ENCODE measurements at regions not wholly inside any gene's neighbourhood (a gene's known extent, or its start where the extent isn't known, plus 50 kb on each side); places are given as distances from the start of the nearest gene placed in this dataset.

DNA sequence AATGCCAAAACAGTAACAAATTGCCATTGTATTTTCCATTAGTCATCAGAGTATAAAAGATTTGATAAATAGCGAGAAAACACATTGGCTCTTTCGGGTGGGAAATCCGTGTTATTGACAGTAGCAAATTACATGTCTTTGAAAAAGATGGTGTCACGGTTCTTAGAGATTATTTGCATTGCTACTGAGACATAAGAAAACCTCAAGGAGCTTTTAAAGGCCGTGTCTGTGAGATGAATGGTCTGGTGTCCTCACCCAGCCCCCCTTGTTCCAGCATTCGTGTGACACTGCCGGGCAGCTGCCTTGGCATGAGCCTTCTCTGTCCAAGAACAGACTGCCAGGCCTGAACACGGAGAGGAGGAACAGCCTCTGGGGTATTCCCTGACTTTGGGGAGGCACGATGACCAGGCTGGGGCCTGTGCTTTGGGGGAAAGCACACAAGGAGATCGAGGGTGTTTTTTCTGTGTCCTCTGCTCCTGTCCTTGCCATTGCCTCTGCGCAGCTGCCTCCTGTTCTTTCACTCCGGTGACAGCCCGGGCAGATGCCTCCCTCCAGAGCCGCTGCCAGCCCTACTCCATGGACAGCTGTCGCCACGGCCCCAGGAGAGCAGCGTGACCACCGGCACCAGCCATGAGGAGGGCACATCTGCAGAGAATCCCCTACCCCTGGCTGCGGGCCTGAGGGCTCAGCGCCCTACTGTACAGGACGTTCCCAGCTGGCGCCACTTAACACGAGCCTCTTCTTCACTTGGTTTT is 167.7 kb upstream of the CDYL start:
- H3K9ac ChIP-seq (ENCODE audit: low read length): no peak overlapping the region
- no peaks in the 10 kb centered on the region for H3K36me3 ChIP-seq (ENCODE audit: control insufficient read depth, insufficient read depth, low read length)
- no peak overlapping the region for H3K4me3 ChIP-seq (ENCODE audit: low read length)
- H3K4me1 ChIP-seq (ENCODE audit: control insufficient read depth, insufficient read depth, low read length): no peaks in the 10 kb centered on the region
- no peaks in the 10 kb centered on the region for H3K27me3 ChIP-seq (ENCODE audit: control insufficient read depth, insufficient read depth, low read length)
- no peaks in the 10 kb centered on the region for H3K9me3 ChIP-seq (ENCODE audit: control insufficient read depth, low read length)

DNA sequence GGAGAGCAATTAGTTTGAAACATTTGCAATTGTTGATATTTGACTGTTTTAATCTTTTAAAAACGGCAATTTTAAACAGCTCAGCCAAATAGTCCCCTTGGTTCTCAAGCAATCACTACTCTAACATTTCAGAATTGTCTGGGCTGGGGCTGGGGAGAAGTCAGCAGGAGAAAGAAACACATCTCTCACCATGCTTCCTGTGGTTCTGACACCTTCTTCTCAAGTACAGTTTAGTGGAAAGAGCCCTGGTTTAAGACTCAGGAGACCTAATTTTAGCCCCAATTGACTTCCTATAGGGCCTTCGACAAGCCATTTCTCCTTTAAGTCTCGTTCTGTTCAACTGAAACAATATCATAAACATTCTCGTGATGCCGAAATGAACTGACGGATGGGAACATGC is 168.4 kb upstream of the CDYL start:
- H3K9me3 ChIP-seq (ENCODE audit: control insufficient read depth, low read length): no peaks in the 10 kb centered on the region
- H3K36me3 ChIP-seq (ENCODE audit: control insufficient read depth, insufficient read depth, low read length): no peaks in the 10 kb centered on the region
- H3K9ac ChIP-seq (ENCODE audit: low read length): no peak overlapping the region
- H3K27me3 ChIP-seq (ENCODE audit: control insufficient read depth, insufficient read depth, low read length): no peaks in the 10 kb centered on the region
- no peaks in the 10 kb centered on the region for H3K4me1 ChIP-seq (ENCODE audit: control insufficient read depth, insufficient read depth, low read length)
- H3K4me3 ChIP-seq (ENCODE audit: low read length): no peak overlapping the region

DNA sequence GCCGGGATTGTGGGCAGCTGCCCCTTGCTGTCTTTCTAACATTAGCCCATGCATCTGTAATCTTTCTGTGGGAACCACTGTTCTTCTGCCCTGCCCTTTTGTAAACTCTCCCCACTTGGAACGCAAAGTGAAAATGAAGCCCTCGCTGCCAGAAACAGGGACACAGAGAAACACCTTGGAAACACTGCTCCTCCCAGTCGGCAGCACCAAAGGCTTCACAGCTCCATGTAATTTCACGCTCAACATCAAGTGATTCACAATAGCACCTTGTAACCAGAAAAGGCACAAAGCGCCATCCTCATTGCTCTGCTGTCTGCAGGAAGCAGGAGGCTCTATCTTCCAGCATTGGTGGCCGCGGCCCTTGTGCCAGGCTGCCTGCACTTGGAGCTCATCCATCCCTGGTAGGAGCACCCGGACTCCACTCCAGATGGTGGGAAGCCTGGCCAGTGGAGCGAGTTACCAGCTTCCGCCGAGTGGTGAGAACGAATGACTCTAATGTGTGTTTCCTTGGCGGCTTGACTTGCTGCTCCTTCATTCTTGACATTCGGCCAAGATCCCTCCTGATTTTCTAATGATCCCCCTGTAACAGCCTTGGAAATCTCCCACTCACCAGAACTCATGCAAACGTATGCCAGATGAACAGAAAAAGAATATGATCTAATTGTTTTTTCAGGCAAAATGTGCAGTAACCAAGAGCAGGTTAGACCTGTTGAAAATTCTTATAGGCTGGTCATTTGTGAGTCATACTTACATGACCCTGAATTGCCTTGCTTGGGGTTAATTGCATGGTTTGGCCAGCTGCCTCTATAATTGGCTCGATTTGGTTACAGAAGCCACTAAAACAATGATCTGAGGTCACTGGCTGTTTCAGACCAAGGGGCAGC is 169.1 kb upstream of the CDYL start:
- no peak overlapping the region for H3K9ac ChIP-seq (ENCODE audit: low read length)
- H3K9me3 ChIP-seq (ENCODE audit: control insufficient read depth, low read length): no peaks in the 10 kb centered on the region
- no peak overlapping the region for H3K4me3 ChIP-seq (ENCODE audit: low read length)
- H3K36me3 ChIP-seq (ENCODE audit: control insufficient read depth, insufficient read depth, low read length): no peaks in the 10 kb centered on the region
- no peaks in the 10 kb centered on the region for H3K4me1 ChIP-seq (ENCODE audit: control insufficient read depth, insufficient read depth, low read length)
- no peaks in the 10 kb centered on the region for H3K27me3 ChIP-seq (ENCODE audit: control insufficient read depth, insufficient read depth, low read length)

DNA sequence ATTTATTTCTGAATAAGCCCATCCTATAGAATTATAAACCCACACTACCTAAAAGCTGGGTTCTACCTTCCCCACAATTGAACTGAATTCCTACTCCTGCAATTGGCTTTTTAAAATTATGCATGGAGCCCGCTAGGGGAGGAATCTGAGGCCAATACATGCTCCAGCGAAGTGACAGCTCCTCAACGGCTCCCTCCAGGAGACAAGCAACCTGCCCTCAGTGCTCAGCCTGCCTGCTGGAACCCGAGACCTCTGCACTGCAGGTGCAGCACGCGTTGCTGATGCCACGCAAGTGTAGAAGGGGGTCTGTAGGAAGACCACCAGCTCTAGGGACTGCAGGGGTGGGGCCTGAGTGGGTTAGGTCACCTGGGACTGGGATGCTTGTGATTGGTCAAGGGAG is 170.2 kb upstream of the CDYL start:
- Histone ChIP-seq H3K9ac (ENCODE audit: low read length) (no peak overlapping the region), H3K4me1 (ENCODE audit: control insufficient read depth, insufficient read depth, low read length) (no peaks in the 10 kb centered on the region), H3K4me3 (ENCODE audit: low read length) (no peak overlapping the region), H3K27me3 (ENCODE audit: control insufficient read depth, insufficient read depth, low read length) (no peaks in the 10 kb centered on the region), H3K9me3 (ENCODE audit: control insufficient read depth, low read length) (no peaks in the 10 kb centered on the region), H3K36me3 (ENCODE audit: control insufficient read depth, insufficient read depth, low read length) (no peaks in the 10 kb centered on the region)

DNA sequence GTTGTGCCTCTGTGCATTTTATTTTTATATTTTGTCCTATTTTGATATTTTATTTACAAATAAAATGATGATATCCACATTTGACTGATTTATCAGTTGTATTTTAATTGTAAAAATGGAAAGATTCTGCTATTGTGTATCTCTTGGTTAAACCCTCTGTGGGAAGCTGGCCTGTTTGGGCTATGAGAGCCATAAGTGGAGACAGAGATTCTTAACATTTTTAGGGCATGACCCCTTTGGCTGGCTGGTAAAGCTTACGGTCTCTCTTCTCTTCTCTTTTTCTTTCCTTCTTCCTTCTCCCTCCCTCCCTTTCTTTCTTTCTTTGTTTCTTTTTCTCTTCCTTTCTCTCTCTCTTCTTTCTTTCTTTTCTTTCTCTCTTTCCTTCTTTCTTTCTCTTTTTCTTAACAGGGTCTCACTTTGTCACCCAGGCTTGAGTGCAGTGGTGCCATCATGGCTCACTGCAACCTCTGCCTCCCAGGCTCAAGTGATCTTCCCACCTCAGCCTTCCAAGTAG is 172.3 kb upstream of the CDYL start:
- H3K4me1 ChIP-seq (ENCODE audit: control insufficient read depth, insufficient read depth, low read length): no peaks in the 10 kb centered on the region
- no peak overlapping the region for H3K4me3 ChIP-seq (ENCODE audit: low read length)
- no peaks in the 10 kb centered on the region for H3K36me3 ChIP-seq (ENCODE audit: control insufficient read depth, insufficient read depth, low read length)
- H3K27me3 ChIP-seq (ENCODE audit: control insufficient read depth, insufficient read depth, low read length): no peaks in the 10 kb centered on the region
- no peak overlapping the region for H3K9ac ChIP-seq (ENCODE audit: low read length)
- no peaks in the 10 kb centered on the region for H3K9me3 ChIP-seq (ENCODE audit: control insufficient read depth, low read length)

DNA sequence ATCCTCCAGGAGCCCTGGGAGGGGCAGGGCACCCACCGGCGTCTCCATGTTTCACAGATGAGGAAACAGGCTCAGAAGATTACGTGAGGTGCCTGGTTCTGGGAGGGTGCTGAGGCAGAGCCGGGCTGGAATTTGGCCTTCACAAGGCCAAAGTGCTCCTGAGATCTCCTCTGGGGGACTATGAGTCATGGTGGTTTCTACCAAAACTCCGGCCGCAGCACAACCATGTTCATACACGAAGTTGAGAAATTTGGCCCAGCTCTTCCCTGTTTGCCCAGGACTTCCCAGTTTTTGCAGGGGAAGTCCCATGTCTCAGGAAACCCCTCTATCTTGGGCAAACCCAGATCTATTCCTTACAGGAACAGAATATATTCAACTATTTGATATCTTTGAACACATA is 172.9 kb upstream of the CDYL start:
- Histone ChIP-seq H3K36me3 (ENCODE audit: control insufficient read depth, insufficient read depth, low read length) (no peaks in the 10 kb centered on the region), H3K4me1 (ENCODE audit: control insufficient read depth, insufficient read depth, low read length) (no peaks in the 10 kb centered on the region), H3K9ac (ENCODE audit: low read length) (no peak overlapping the region), H3K4me3 (ENCODE audit: low read length) (no peak overlapping the region), H3K9me3 (ENCODE audit: control insufficient read depth, low read length) (no peaks in the 10 kb centered on the region), H3K27me3 (ENCODE audit: control insufficient read depth, insufficient read depth, low read length) (no peaks in the 10 kb centered on the region)

DNA sequence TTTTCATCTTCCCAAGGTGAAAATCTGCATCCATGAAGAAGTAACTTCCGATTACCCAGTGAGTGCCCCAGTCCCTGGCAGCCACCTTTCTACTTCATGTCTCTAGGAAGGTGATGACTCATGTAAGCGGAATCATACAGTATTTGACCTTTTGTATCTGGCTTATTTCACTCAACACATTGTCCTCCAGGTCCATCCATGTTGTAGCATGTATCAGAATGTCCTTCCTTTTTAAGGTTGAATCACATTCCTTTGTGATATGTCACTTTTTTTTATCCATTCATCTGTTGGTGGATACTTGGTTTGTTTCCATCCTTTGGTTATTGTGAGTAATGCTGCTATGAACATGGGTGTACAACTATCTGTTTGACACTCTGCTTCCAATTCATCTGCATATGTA is 176.3 kb upstream of the CDYL start:
- H3K27me3 ChIP-seq (ENCODE audit: control insufficient read depth, insufficient read depth, low read length): no peaks in the 10 kb centered on the region
- no peaks in the 10 kb centered on the region for H3K36me3 ChIP-seq (ENCODE audit: control insufficient read depth, insufficient read depth, low read length)
- H3K9me3 ChIP-seq (ENCODE audit: control insufficient read depth, low read length): no peaks in the 10 kb centered on the region
- H3K4me3 ChIP-seq (ENCODE audit: low read length): no peak overlapping the region
- no peaks in the 10 kb centered on the region for H3K4me1 ChIP-seq (ENCODE audit: control insufficient read depth, insufficient read depth, low read length)
- no peak overlapping the region for H3K9ac ChIP-seq (ENCODE audit: low read length)

DNA sequence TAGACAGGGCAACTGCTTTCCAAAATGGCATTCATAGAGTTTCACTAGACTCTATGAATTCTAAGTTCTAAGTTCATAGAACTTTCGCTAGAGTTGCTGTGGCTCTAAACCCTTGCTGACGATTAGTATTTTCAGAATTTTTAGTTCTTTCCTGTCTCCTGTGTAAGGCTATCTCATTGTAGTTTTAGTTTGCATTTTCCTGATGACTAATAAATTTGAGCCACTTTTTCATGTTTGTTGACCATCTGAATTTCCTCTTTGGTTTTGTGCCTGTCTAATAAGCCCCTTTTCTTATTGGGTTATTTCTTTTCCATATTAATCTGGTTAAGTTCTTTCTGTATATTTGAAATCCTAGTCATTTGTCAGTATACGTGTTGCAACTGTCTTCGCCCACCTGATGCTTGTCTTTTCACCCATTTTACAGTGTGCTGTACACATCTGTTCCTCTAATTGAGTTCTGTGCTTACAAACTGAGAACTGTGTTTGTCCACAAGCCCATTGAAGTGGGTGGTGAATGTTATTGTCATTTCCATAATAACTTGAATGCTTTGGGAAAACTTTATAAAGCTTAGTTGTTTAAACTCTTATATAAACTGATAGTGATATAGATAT is 177.7 kb upstream of the CDYL start:
- no peak overlapping the region for H3K4me3 ChIP-seq (ENCODE audit: low read length)
- no peaks in the 10 kb centered on the region for H3K27me3 ChIP-seq (ENCODE audit: control insufficient read depth, insufficient read depth, low read length)
- no peaks in the 10 kb centered on the region for H3K4me1 ChIP-seq (ENCODE audit: control insufficient read depth, insufficient read depth, low read length)
- no peaks in the 10 kb centered on the region for H3K9me3 ChIP-seq (ENCODE audit: control insufficient read depth, low read length)
- no peaks in the 10 kb centered on the region for H3K36me3 ChIP-seq (ENCODE audit: control insufficient read depth, insufficient read depth, low read length)
- no peak overlapping the region for H3K9ac ChIP-seq (ENCODE audit: low read length)

DNA sequence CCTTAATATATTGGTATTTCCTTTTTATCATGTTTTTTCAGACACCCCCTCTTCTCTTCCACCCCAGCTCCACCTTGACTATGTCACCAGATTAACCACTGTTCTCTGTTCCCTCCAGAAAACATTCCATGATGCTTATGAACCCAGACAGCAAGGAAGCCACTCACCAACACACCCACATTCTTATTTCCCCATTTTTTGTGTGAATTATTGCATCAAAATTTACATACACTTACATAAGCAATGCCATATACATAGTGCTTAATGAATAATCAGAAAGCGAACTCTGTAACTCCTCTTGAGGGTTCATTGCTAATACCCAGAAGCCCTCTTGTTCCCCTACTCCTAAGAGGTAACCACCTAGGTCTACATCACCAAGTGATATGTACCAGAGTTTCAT is 182.3 kb upstream of the CDYL start:
- no peaks in the 10 kb centered on the region for H3K9me3 ChIP-seq (ENCODE audit: control insufficient read depth, low read length)
- H3K27me3 ChIP-seq (ENCODE audit: control insufficient read depth, insufficient read depth, low read length): no peaks in the 10 kb centered on the region
- no peaks in the 10 kb centered on the region for H3K36me3 ChIP-seq (ENCODE audit: control insufficient read depth, insufficient read depth, low read length)
- no peak overlapping the region for H3K9ac ChIP-seq (ENCODE audit: low read length)
- no peak overlapping the region for H3K4me3 ChIP-seq (ENCODE audit: low read length)
- no peaks in the 10 kb centered on the region for H3K4me1 ChIP-seq (ENCODE audit: control insufficient read depth, insufficient read depth, low read length)

DNA sequence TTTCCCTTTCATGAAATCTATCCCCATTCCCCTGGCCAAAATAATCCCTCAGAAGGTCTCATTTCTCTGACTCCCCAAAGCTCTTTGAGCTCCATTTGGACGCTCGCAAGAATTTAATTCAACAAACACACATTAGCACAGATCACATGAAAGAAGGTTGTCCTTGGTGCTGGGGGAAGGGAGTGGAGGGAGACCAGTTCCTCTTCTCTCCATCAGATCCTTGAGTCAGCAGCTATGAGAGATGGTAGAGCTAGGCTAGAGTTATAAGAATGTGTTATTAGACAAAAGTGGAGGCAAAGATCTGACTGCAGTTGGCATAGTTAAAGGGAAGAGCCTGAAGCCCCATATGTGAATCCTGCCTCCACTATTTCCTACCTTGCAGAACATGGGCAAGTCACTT is 184.2 kb upstream of the CDYL start:
- H3K9me3 ChIP-seq (ENCODE audit: control insufficient read depth, low read length): no peaks in the 10 kb centered on the region
- no peak overlapping the region for H3K9ac ChIP-seq (ENCODE audit: low read length)
- no peaks in the 10 kb centered on the region for H3K4me1 ChIP-seq (ENCODE audit: control insufficient read depth, insufficient read depth, low read length)
- H3K36me3 ChIP-seq (ENCODE audit: control insufficient read depth, insufficient read depth, low read length): no peaks in the 10 kb centered on the region
- H3K27me3 ChIP-seq (ENCODE audit: control insufficient read depth, insufficient read depth, low read length): no peaks in the 10 kb centered on the region
- H3K4me3 ChIP-seq (ENCODE audit: low read length): no peak overlapping the region

DNA sequence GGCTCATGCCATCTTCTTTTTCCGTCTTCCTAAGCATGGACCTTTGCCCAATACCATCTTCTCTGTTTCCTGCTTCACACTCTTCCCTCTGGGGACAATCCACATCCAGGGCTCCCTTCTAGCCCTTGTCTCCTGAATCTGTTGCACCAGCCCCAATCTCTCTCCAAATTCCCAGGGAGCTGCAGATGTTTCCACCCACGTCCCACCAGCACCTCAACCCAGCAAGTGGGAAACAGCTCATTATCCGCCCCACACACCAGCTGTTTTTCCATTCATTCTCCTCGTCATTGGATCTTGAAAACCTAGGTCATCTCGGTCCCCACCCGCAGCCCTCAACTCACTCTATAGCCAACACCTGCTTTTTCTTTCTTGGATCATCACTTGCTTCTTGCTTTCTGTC is 185.0 kb upstream of the CDYL start:
- Histone ChIP-seq H3K9me3 (ENCODE audit: control insufficient read depth, low read length) (no peaks in the 10 kb centered on the region), H3K36me3 (ENCODE audit: control insufficient read depth, insufficient read depth, low read length) (no peaks in the 10 kb centered on the region), H3K4me1 (ENCODE audit: control insufficient read depth, insufficient read depth, low read length) (no peaks in the 10 kb centered on the region), H3K27me3 (ENCODE audit: control insufficient read depth, insufficient read depth, low read length) (no peaks in the 10 kb centered on the region), H3K9ac (ENCODE audit: low read length) (no peak overlapping the region), H3K4me3 (ENCODE audit: low read length) (no peak overlapping the region)

DNA sequence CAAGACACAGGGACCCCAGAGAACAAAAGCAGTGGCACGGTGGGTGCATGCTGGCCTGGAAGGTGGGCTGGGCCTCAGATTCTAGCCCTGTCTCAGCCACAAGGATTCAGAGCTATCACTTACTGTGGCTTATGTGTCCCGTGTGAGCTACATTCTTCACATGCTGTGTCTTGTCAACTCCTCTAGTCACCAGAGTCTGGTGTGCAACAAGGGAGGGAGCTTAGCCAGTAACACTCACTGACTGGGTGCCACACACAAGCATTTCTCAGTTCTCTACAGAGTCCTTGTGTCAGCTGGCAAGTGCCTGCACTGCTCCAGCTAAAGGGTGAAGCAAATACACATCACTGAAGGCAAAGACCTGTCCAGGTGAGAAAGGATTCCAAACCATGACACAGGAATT is 186.9 kb upstream of the CDYL start:
- H3K9ac ChIP-seq (ENCODE audit: low read length): no peak overlapping the region
- H3K4me3 ChIP-seq (ENCODE audit: low read length): no peak overlapping the region
- no peaks in the 10 kb centered on the region for H3K4me1 ChIP-seq (ENCODE audit: control insufficient read depth, insufficient read depth, low read length)
- H3K36me3 ChIP-seq (ENCODE audit: control insufficient read depth, insufficient read depth, low read length): no peaks in the 10 kb centered on the region
- H3K27me3 ChIP-seq (ENCODE audit: control insufficient read depth, insufficient read depth, low read length): no peaks in the 10 kb centered on the region
- H3K9me3 ChIP-seq (ENCODE audit: control insufficient read depth, low read length): no peaks in the 10 kb centered on the region

All from mucosa of stomach (tissue), 1 donor.